ENCODE measurements at regions not wholly inside any gene's neighbourhood (a gene's known extent, or its start where the extent isn't known, plus 50 kb on each side); places are given as distances from the start of the nearest gene placed in this dataset.

DNA sequence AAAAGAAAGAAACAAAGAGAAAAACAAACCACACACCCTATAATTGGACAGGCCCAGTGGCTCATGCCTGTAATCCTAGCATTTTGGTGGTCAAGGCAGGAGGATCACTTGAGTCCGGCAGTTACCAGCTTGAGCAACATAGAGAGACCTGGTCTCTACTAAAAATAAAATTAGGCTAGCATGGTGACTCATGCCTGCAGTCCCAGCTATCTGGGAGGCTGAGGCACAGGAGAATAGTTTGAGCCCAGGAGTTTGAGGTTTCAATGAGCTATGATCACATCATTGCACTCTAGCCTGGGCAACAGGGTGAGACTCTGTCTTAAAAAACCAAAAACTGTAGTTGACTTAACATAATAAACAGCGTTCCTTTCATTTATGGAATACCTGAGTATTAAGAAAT lies 72.3 kb upstream of the ST3GAL6 start:
- Histone ChIP-seq H2AK9ac (replicated peaks; ENCODE audit: low read depth, low read length, poor library complexity) (no peak overlapping the region), H4K91ac (ENCODE audit: insufficient read depth, low read depth, low read length) (no peak overlapping the region), H3K27ac (ENCODE audit: insufficient read depth, low read length) (no peak overlapping the region), H4K8ac (ENCODE audit: low read depth in 2 of 2, low read length in 2 of 2) (no peak overlapping the region), H3K4me1 (ENCODE audit: control insufficient read depth, insufficient read depth, low read length) (peaks cover 2% of the 10 kb centered on the region; the same call in 1 of the 2 replicates), H3K36me3 (ENCODE audit: control insufficient read depth, insufficient read depth, low read length) (no peaks in the 10 kb centered on the region), H2BK15ac (ENCODE audit: low read depth, low read length) (no peak overlapping the region), H2AK5ac (ENCODE audit: low read depth, low read length) (no peak overlapping the region), H3K9me1 (ENCODE audit: insufficient read depth, low read length) (no peaks in the 10 kb centered on the region), H3K79me1 (ENCODE audit: low read depth in 1 of 2, low read length in 2 of 2) (no peaks in the 10 kb centered on the region), H3K18ac (ENCODE audit: low read depth, low read length) (no peak overlapping the region), H3K27me3 (ENCODE audit: control insufficient read depth, insufficient read depth, low read length) (no peaks in the 10 kb centered on the region), H2BK5ac (ENCODE audit: low read depth, low read length, poor library complexity, severe bottlenecking) (no peak overlapping the region), H3K9ac (ENCODE audit: low read depth, low read length) (no peak overlapping the region), H3K23ac (ENCODE audit: low read depth, low read length) (no peak overlapping the region), H3K4me3 (ENCODE audit: insufficient read depth, low read depth, low read length) (no peak overlapping the region), H3K14ac (replicated peaks; ENCODE audit: low read depth, low read length) (no peak overlapping the region), H2AFZ (replicated peaks; ENCODE audit: low read length, poor library complexity) (no peak overlapping the region), H3K56ac (ENCODE audit: extremely low read depth, insufficient read depth, low read length) (no peak overlapping the region), H2BK20ac (ENCODE audit: low read depth, low read length) (no peak overlapping the region), H3K4me2 (ENCODE audit: low read depth, low read length) (no peak overlapping the region), H3K4ac (ENCODE audit: low read depth, low read length) (no peak overlapping the region), H4K5ac (ENCODE audit: low read depth, low read length) (no peak overlapping the region), H3K9me3 (ENCODE audit: control insufficient read depth, insufficient read depth, low read length) (no peaks in the 10 kb centered on the region), H2BK120ac (ENCODE audit: low read depth, low read length) (no peak overlapping the region), H4K20me1 (ENCODE audit: insufficient read depth, low read length) (no peaks in the 10 kb centered on the region)
- ChIA-PET POLR2A (ENCODE audit: unreplicated experiment) (no interaction called here), CTCF (no interaction called here)
- ATAC-seq (ENCODE audit: low read depth): peak; percentile 54; the same call in 1 of the 2 replicates
- TF ChIP-seq RAD21 (IDR thresholded peaks at IDR 0.05; ENCODE audit: low read length): no peak
- TF ChIP-seq, protein P1, sequence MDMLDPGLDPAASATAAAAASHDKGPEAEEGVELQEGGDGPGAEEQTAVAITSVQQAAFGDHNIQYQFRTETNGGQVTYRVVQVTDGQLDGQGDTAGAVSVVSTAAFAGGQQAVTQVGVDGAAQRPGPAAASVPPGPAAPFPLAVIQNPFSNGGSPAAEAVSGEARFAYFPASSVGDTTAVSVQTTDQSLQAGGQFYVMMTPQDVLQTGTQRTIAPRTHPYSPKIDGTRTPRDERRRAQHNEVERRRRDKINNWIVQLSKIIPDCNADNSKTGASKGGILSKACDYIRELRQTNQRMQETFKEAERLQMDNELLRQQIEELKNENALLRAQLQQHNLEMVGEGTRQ (IDR thresholded peaks at IDR 0.05; ENCODE audit: low read depth, low read length): no peak
- no peak for TF ChIP-seq SMC3 (IDR thresholded peaks at IDR 0.05; ENCODE audit: low read depth, low read length)
- no peak for TF ChIP-seq MXI1 (IDR thresholded peaks at IDR 0.05; ENCODE audit: borderline replicate concordance, low read depth, low read length)
- TF ChIP-seq CEBPB (IDR thresholded peaks at IDR 0.05; ENCODE audit: low read depth, low read length): no peak
- TF ChIP-seq, protein P2, sequence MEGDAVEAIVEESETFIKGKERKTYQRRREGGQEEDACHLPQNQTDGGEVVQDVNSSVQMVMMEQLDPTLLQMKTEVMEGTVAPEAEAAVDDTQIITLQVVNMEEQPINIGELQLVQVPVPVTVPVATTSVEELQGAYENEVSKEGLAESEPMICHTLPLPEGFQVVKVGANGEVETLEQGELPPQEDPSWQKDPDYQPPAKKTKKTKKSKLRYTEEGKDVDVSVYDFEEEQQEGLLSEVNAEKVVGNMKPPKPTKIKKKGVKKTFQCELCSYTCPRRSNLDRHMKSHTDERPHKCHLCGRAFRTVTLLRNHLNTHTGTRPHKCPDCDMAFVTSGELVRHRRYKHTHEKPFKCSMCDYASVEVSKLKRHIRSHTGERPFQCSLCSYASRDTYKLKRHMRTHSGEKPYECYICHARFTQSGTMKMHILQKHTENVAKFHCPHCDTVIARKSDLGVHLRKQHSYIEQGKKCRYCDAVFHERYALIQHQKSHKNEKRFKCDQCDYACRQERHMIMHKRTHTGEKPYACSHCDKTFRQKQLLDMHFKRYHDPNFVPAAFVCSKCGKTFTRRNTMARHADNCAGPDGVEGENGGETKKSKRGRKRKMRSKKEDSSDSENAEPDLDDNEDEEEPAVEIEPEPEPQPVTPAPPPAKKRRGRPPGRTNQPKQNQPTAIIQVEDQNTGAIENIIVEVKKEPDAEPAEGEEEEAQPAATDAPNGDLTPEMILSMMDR (conservative IDR thresholded peaks at IDR 0.05; ENCODE audit: low read depth, low read length): no peak
- dilution Hi-C loops (cut with HindIII; ENCODE audit: low sequenced_read_pairs, unreplicated experiment) (no loop called here), intact Hi-C loops (cut with micrococcal nuclease) (no loop called here), in situ Hi-C loops (cut with MboI; ENCODE audit: low sequenced_read_pairs) (no loop called here)
- no TSS peak for BruUV-seq (replicated peaks)
- WGBS, 2 experiments (ENCODE audit: extremely low coverage in 2 of 2, insufficient read length in 1 of 2): no CpG with 5 or more reads among the region's 2 CpGs
- DNase-seq: peak; percentile 21
